Lung (tissue), 11 donors: ENCODE measurements at regions not wholly inside any gene's neighbourhood (a gene's known extent, or its start where the extent isn't known, plus 50 kb on each side); places are given as distances from the start of the nearest gene placed in this dataset.

ENCODE experiments used
- ATAC-seq: fragments of 200-7000 bp; cut with Tn5 transposase; one replicate; pipeline ENCODE4 v1.9.1; 2020; ENCODE audit warnings: moderate number of reproducible peaks; ENCODE audit not compliant: insufficient read depth, low FRiP score
- DNase-seq, 3 donors: peaks; one replicate each; pipeline ENCODE4 v3.0.0-alpha.2; 2013 to 2017
- H3K27ac ChIP-seq, 2 donors: one replicate each; pipeline ENCODE4 v1.5.1; 2013; ENCODE audit warnings: mild to moderate bottlenecking in 2 of 2, moderate library complexity in 2 of 2, control low read depth in 1 of 2, inconsistent platforms in 1 of 2, low read depth in 1 of 2, low read length in 1 of 2
- H3K27me3 ChIP-seq, 3 donors: one replicate each; pipeline ENCODE4 v1.5.1; 2013; ENCODE audit warnings: low read length in 2 of 3; ENCODE audit not compliant: control insufficient read depth in 3 of 3, insufficient read depth in 3 of 3
- H3K36me3 ChIP-seq, 4 donors: one replicate each; pipeline ENCODE4 v1.5.1; 2013; ENCODE audit warnings: low read length in 4 of 4, mild to moderate bottlenecking in 1 of 4, moderate library complexity in 1 of 4; ENCODE audit not compliant: control insufficient read depth in 4 of 4, insufficient read depth in 4 of 4
- H3K4me1 ChIP-seq, 5 donors: one replicate each; pipeline ENCODE4 v1.5.1; 2013; ENCODE audit warnings: low read length in 5 of 5, mild to moderate bottlenecking in 2 of 5, moderate library complexity in 1 of 5; ENCODE audit not compliant: control insufficient read depth in 5 of 5, insufficient read depth in 5 of 5
- H3K4me3 ChIP-seq: one replicate; pipeline ENCODE4 v1.5.1; 2013; ENCODE audit warnings: mild to moderate bottlenecking, control low read depth, moderate library complexity
- H3K9ac ChIP-seq, 2 donors: one replicate each; pipeline ENCODE4 v1.5.1; 2013; ENCODE audit warnings: low read length in 2 of 2, control low read depth in 1 of 2; ENCODE audit not compliant: insufficient read depth in 1 of 2
- H3K9me3 ChIP-seq, 4 donors: one replicate each; pipeline ENCODE4 v1.5.1; 2013; ENCODE audit warnings: low read length in 3 of 4, mild to moderate bottlenecking in 1 of 4, moderate library complexity in 1 of 4; ENCODE audit not compliant: control insufficient read depth in 4 of 4, insufficient read depth in 3 of 4
- WGBS, 2 donors: extraction: QIAGEN DNeasy Blood & Tissue Kit; methylation state at CpG; one replicate each; pipeline ENCODE4 v1.1.7; 2013; 5-methylcytosine and 5-hydroxymethylcytosine counted together
- TF ChIP-seq, protein P1 (sequence below): IDR thresholded peaks from 2 replicates; pipeline ENCODE4 v1.5.1; 2012; ENCODE audit warnings: mild to moderate bottlenecking; ENCODE audit errors: control extremely low read depth, extremely low read depth
- donor health status: control.
- donor health status: control.
- donor health status: Bipolar disorder and iron deficiency.
- donor health status: healthy.
- donor health status: DM: yes; HTN: yes; CAD: no.

DNA sequence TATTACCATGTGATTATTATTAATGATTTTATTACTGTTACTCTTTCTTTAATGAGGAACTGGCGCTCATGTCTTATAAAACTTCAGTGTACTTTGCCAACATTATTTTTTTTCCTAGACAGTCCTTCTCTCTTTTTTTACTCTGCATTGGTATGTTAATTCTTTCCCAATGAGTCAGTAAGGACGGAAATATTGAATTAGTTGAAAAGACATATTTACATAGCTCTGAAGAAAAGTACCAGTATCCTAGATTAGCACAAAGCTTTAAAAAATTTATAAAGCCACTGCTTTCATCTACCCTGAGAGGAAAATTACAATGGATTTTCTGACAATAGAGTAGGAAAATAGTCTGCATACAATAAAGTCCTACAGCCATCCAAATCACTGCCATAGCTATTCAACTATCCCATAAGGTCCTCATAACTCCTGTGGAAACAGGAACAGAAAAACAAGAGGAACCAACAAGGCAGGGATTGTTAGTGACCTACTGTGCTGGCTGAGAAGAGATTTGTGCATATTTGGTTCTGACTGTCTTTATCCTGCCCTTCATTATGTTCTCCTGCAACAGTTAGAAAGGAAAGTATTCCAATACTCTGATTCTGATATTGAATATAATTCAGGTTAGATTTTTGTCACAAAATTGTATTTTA is 314.4 kb downstream of the AASDHPPT start:
- Histone ChIP-seq H3K9me3 (peaks cover 0 to 10% (median 3%) of the 10 kb centered on the region in 4 donors), H3K9ac (no peak overlapping the region), H3K4me1 (no peaks in the 10 kb centered on the region), H3K27ac (no peak overlapping the region), H3K36me3 (no peaks in the 10 kb centered on the region), H3K4me3 (no peak overlapping the region), H3K27me3 (no peaks in the 10 kb centered on the region)
- TF ChIP-seq, protein P1, sequence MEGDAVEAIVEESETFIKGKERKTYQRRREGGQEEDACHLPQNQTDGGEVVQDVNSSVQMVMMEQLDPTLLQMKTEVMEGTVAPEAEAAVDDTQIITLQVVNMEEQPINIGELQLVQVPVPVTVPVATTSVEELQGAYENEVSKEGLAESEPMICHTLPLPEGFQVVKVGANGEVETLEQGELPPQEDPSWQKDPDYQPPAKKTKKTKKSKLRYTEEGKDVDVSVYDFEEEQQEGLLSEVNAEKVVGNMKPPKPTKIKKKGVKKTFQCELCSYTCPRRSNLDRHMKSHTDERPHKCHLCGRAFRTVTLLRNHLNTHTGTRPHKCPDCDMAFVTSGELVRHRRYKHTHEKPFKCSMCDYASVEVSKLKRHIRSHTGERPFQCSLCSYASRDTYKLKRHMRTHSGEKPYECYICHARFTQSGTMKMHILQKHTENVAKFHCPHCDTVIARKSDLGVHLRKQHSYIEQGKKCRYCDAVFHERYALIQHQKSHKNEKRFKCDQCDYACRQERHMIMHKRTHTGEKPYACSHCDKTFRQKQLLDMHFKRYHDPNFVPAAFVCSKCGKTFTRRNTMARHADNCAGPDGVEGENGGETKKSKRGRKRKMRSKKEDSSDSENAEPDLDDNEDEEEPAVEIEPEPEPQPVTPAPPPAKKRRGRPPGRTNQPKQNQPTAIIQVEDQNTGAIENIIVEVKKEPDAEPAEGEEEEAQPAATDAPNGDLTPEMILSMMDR, result no peak
- DNase-seq, result peak in 1 of 3 donors; percentile 4
- WGBS, 2 donors, result 57 to 64% methylated on average over 2 of the region's 2 CpGs
- ATAC-seq, result no peak

- H3K36me3 ChIP-seq, result no peaks in the 10 kb centered on the region
- H3K4me1 ChIP-seq, result peaks cover 0 to 9% (median 0%) of the 10 kb centered on the region in 5 donors
- no peak overlapping the region for H3K27ac ChIP-seq
- DNase-seq (no peak), ATAC-seq (no peak)
- H3K4me3 ChIP-seq, result no peak overlapping the region
- H3K9ac ChIP-seq, result no peak overlapping the region
- 93% methylated on average over 10 of the region's 10 CpGs for WGBS, 2 donors
- TF ChIP-seq, protein P1, result no peak
- peaks cover 0 to 6% (median 3%) of the 10 kb centered on the region in 4 donors for H3K9me3 ChIP-seq
- H3K27me3 ChIP-seq, result no peaks in the 10 kb centered on the region
These were observed 318.4 kb downstream of the AASDHPPT start for GRCh38 chr11:106395716-106396349.

GRCh38 chr11:106397787-106398501 is 320.5 kb downstream of the AASDHPPT start:
- TF ChIP-seq, protein P1, result no peak
- no peak for DNase-seq
- H3K27ac ChIP-seq, result no peak overlapping the region
- no peak for ATAC-seq
- peaks cover 0 to 9% (median 0%) of the 10 kb centered on the region in 5 donors for H3K4me1 ChIP-seq
- H3K36me3 ChIP-seq, result no peaks in the 10 kb centered on the region
- no peaks in the 10 kb centered on the region for H3K27me3 ChIP-seq
- H3K4me3 ChIP-seq, result no peak overlapping the region
- peaks cover 0 to 6% (median 3%) of the 10 kb centered on the region in 4 donors for H3K9me3 ChIP-seq
- no peak overlapping the region for H3K9ac ChIP-seq
- WGBS, 2 donors, result 75 to 78% methylated on average over 9 of the region's 9 CpGs
